Activated CD4-positive, alpha-beta T cell treated with anti-CD3 and anti-CD28 coated beads, Interleukin-2, amount 50 U/mL, for 24 hours (primary cell): ENCODE measurements at regions not wholly inside any gene's neighbourhood (a gene's known extent, or its start where the extent isn't known, plus 50 kb on each side); places are given as distances from the start of the nearest gene placed in this dataset.

Experiments
- DNase-seq, 2 donors: peaks; one replicate each; pipeline ENCODE4 v3.0.0-alpha.2; 2020; ENCODE audit warnings: low read depth in 1 of 2, low spot score in 1 of 2

- no peak for DNase-seq
Observed at GRCh38 chr1:101290922-101291561, 54.2 kb downstream of the S1PR1 start.

GRCh38 chr1:101291562-101292380 is 55.0 kb downstream of the S1PR1 start:
- DNase-seq = no peak

GRCh38 chr1:101293461-101294051 is 56.7 kb downstream of the S1PR1 start:
- peak in 1 of 2 donors; percentile 62 for DNase-seq

- DNase-seq = no peak
Observed at GRCh38 chr1:101295209-101295608, 58.4 kb downstream of the S1PR1 start.

GRCh38 chr1:101298663-101299062 is 61.8 kb downstream of the S1PR1 start:
- no peak for DNase-seq

GRCh38 chr1:101299141-101299540 is 62.3 kb downstream of the S1PR1 start:
- no peak for DNase-seq

- DNase-seq = no peak
Observed at GRCh38 chr1:101299710-101300109, 62.9 kb downstream of the S1PR1 start.

- no peak for DNase-seq
Observed at GRCh38 chr1:101300916-101301315, 64.1 kb downstream of the S1PR1 start.

- DNase-seq = no peak
Observed at GRCh38 chr1:101301446-101302057, 64.7 kb downstream of the S1PR1 start.

GRCh38 chr1:101302831-101303511 is 66.2 kb downstream of the S1PR1 start:
- no peak for DNase-seq

- no peak for DNase-seq
Observed at GRCh38 chr1:101307985-101308689, 71.3 kb downstream of the S1PR1 start.

- no peak for DNase-seq
Observed at GRCh38 chr1:101308935-101309333, 72.1 kb downstream of the S1PR1 start.

GRCh38 chr1:101309334-101310311 is 72.8 kb downstream of the S1PR1 start:
- DNase-seq = peak in 1 of 2 donors; percentile 72

GRCh38 chr1:101310506-101310905 is 73.7 kb downstream of the S1PR1 start:
- no peak for DNase-seq

- DNase-seq = no peak
Observed at GRCh38 chr1:101311146-101311920, 74.5 kb downstream of the S1PR1 start.

- no peak for DNase-seq
Observed at GRCh38 chr1:101312147-101312546, 75.3 kb downstream of the S1PR1 start.

GRCh38 chr1:101313356-101313755 is 76.5 kb downstream of the S1PR1 start:
- DNase-seq = no peak

GRCh38 chr1:101314244-101314643 is 77.4 kb downstream of the S1PR1 start:
- no peak for DNase-seq

GRCh38 chr1:101316256-101316655 is 79.4 kb downstream of the S1PR1 start:
- no peak for DNase-seq
